HG03520 (cell line): ENCODE measurements at regions not wholly inside any gene's neighbourhood (a gene's known extent, or its start where the extent isn't known, plus 50 kb on each side); places are given as distances from the start of the nearest gene placed in this dataset.
"Not testable (repeated sequence)": the region's sequence is repeated elsewhere in the genome, so short reads cannot be mapped to it uniquely, and the experiment has no call there.

Source experiments
- ATAC-seq: cut with Tn5 transposase; IDR thresholded peaks from one replicate; pipeline ENCODE4 v1.9.1; 2021; ENCODE audit warnings: mild to moderate bottlenecking, moderate library complexity; ENCODE audit not compliant: unreplicated experiment

GRCh38 chr5:135279328-135279727, 119.7 kb downstream of the MACROH2A1 start:
- no peak for ATAC-seq

DNA sequence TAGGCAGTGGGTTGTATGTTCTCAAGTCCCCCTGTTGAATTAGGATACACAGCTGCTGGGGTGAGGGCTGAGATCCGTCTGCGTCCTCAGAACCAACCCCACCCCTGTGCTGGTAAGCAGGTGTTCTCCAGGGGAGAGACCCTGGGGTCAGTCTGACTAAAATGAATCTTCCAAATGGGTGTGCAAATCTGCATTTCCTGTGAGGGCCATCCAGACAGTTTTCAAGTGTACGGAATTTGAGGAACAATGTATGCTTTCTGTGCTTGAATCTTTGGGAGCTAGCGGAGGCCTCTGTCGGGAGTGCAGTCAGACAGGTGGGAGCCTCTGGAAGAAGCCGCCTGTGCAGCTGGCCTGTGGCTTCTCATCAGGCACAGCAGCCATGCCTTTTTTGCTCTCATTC, 122.9 kb downstream of the MACROH2A1 start:
- no peak for ATAC-seq

DNA sequence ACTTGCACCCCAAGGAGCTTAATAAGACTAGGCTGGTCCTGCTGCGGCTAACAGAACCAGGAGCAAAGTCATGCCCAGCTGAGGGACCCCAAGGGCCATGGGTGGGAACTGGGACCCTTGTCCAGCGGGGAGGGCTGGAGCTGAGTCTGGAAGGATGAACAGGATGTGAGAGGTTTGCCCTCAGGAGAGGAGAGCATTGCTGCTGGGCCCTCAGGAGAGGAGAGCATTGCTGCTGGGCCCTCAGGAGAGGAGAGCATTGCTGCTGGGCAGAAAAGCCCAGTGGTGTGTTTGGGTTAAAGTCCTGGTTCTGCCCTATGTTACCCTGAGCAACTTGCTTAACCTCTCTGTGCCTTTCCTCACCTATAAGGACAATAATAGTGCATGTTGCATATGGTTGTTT, 125.8 kb downstream of the MACROH2A1 start:
- ATAC-seq = no peak

- ATAC-seq = no peak
Measured at GRCh38 chr5:135272311-135272805, 126.7 kb downstream of the MACROH2A1 start.

DNA sequence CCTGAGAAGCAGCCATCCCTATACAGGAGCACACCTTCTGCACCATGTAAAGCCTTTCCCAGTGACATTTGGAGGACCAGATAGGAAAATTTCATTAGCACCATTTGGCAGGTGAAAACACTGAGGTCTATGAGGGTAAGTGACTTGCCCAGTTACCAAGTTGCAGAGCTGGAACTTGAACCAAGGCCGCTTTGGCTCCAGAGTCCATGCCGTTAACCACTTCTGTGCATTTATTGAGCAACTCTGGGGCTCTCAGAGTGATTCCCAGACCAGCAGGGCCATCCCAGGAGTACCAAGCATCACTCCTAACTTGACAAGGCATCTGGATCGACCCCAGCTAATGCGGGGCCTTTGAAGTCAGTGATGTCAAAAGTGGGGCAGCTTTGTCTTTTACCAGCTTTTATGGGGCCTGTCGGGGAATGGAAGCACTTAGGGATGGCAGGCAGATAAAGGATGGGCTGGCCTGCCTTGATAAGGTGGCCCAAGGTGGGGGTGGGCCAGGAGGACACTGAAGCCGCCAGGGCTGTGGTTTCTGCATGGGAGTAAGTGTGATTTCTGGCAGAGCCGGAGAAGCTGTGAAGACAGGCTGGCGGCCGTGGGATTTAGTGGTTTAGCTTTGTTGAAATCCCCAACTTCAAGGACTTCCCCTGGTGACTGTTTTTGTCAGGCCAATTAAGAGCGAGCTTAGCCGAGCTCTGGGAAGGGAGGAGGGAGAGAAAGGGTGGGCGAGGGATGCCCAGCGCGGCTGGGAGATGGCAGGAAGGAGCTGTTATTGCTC, 127.3 kb downstream of the MACROH2A1 start:
- no peak for ATAC-seq

DNA sequence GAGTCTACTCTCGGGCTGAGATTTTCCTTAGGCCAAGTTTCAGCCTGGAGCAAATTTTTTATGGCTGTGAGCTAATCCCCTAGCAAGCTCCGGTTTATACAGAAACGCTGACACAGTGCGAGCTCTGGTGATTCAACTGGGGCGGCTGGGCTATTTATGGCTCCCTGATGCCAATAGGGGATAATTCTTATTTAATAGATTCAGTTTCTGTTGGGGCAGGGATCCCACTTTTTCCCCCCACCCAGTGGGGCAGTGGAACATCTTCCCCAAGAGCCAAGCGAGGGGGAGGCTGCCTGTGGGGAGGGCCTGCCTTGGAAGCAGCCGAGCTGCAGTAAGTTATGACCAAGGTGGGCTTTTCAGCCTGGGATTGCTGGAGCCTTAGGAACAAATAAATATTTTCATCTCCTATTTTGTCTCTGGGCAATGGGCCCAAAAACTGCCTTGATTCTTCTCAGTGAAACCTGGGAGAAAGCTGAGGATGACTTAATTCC, 129.1 kb downstream of the MACROH2A1 start:
- no peak for ATAC-seq

- ATAC-seq = no peak
Measured at GRCh38 chr5:135269199-135269598, 129.8 kb downstream of the MACROH2A1 start.

DNA sequence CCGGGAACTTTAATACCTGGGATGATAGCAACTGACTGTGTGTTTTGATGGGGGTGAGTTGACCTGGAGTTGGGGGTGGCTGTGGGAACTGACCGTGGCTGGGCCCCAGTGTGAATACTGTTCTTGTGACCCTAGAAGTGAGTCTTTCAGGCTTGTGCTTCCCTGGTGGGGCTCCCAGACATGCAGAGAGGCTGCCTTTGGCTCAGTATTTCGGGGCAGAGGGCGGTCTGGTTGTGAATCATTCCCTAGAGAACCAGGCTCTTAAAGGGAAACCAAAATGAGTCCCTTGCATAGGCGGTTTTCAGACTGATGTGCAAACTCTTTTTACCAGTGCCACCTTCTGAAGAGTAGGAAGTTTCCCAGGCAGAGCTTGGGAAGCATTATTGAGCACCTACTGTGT, 132.1 kb downstream of the MACROH2A1 start:
- ATAC-seq = no peak

- no peak for ATAC-seq
Measured at GRCh38 chr5:135266303-135266635, 132.8 kb downstream of the MACROH2A1 start.

- ATAC-seq = no peak
Measured at GRCh38 chr5:135265497-135266302, 133.3 kb downstream of the MACROH2A1 start.

- ATAC-seq = no peak
Measured at GRCh38 chr5:135264451-135265440, 134.3 kb downstream of the MACROH2A1 start.

DNA sequence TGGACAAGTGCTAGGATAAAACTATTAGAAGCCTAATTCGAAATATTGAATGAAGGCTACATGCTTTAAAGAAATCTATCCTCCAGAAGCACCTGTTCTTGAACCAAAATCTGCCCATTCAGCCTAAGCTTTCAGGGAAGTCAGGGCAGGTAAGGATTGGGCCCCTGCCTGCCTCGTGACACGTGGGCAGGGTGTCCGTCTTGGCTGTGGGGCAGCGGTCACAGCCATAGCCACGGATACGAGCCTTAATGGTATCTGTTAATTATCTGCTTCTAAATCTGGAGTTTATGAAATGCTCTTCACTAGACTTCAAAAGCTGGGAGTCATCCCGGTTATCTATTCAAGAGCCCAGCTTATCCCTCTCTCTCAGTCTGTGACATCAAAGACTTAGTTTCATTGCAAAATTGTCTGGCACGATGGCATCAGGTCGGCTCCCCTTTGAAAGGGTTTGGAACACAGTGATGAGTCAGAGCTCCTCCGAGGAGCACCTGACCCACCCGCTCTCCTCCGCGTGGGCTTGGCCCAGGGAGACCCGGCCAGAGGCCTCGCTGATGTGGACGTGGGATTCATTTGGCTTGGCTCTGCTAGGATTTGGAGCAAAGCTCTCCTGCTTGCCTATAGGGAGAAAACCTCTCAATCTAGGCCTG, 135.9 kb downstream of the MACROH2A1 start:
- no peak for ATAC-seq

GRCh38 chr5:135262364-135262763, 136.7 kb downstream of the MACROH2A1 start:
- no peak for ATAC-seq

GRCh38 chr5:135260108-135260507, 138.9 kb downstream of the MACROH2A1 start:
- not testable (repeated sequence) for ATAC-seq

- ATAC-seq = no peak
Measured at GRCh38 chr5:135255461-135256178, 143.4 kb downstream of the MACROH2A1 start.

DNA sequence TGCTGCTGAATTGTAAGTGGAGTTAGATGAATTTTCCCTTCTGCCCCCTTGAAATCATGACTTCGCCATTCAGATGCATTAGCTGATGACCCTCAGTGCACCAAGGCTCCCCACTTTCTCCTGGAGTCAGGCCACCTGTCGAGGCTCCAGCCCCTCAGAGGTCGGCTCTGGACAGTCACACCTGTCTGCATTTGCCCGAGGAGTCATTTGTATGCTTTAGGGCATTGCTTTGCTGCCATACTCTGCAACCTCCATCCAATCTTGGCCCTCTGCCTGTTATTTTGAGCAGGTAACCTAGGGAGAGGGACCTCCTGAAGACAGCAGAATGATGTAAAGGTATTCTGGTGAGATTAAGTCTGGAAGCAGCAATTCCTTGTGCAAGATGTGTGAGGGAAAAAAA, 144.8 kb downstream of the MACROH2A1 start:
- ATAC-seq = no peak

- ATAC-seq = no peak
Measured at GRCh38 chr5:135253601-135254178, 145.3 kb downstream of the MACROH2A1 start.

- ATAC-seq = no peak
Measured at GRCh38 chr5:135251093-135251492, 147.9 kb downstream of the MACROH2A1 start.

- ATAC-seq = no peak
Measured at GRCh38 chr5:135250671-135251070, 148.4 kb downstream of the MACROH2A1 start.
